ENCODE measurements at regions not wholly inside any gene's neighbourhood (a gene's known extent, or its start where the extent isn't known, plus 50 kb on each side); places are given as distances from the start of the nearest gene placed in this dataset.
A peak's percentile ranks its signal among the peaks of the same experiment; 100 is the strongest.

DNA sequence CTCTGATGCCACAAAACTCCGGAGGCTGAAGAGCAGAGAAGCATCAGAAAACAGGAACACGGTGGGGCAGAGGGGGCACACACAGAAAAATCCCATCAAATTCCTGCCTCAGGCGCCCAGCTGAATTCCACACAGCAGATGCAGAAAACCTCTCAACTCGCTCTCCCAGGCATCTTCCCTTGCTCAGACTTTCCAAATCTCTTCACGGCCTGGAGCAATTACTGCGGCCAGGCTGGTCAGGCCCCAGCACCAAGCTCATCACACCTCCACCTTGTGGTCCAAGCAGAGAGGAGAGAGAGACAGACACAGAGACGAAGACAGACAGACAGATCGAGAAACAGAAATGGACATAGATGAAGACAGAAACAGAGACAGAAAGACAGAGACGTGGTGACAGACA, 89.0 kb downstream of the NCOR2 start:
- ChIA-PET CTCF (no interaction called here), RAD21 (ENCODE audit: low non-redundant PET in 1 of 2, low total read pairs in 2 of 2, uncharacterized antibody in 2 of 2, unreplicated experiment in 2 of 2) (no interaction called here), POLR2A (interaction anchor here (0.6 kb wide), 1 partner anchor 296 kb away, joined by 3 read pairs; no protein-coding TSS in a partner anchor)
- TF ChIP-seq, protein P1, sequence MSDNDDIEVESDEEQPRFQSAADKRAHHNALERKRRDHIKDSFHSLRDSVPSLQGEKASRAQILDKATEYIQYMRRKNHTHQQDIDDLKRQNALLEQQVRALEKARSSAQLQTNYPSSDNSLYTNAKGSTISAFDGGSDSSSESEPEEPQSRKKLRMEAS (IDR thresholded peaks at IDR 0.05): no peak
- TF ChIP-seq ZFX (IDR thresholded peaks at IDR 0.05): no peak
- no peak for TF ChIP-seq SIN3A (IDR thresholded peaks at IDR 0.05; ENCODE audit: low read depth)
- TF ChIP-seq JUND (IDR thresholded peaks at IDR 0.05): no peak
- no peak for TF ChIP-seq FOSL1 (IDR thresholded peaks at IDR 0.05; ENCODE audit: low read depth)
- TF ChIP-seq EZH2phosphoT487 (IDR thresholded peaks at IDR 0.05; ENCODE audit: borderline replicate concordance): no peak
- TF ChIP-seq, protein P2, sequence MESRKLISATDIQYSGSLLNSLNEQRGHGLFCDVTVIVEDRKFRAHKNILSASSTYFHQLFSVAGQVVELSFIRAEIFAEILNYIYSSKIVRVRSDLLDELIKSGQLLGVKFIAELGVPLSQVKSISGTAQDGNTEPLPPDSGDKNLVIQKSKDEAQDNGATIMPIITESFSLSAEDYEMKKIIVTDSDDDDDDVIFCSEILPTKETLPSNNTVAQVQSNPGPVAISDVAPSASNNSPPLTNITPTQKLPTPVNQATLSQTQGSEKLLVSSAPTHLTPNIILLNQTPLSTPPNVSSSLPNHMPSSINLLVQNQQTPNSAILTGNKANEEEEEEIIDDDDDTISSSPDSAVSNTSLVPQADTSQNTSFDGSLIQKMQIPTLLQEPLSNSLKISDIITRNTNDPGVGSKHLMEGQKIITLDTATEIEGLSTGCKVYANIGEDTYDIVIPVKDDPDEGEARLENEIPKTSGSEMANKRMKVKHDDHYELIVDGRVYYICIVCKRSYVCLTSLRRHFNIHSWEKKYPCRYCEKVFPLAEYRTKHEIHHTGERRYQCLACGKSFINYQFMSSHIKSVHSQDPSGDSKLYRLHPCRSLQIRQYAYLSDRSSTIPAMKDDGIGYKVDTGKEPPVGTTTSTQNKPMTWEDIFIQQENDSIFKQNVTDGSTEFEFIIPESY (IDR thresholded peaks at IDR 0.05; ENCODE audit: extremely low read depth, insufficient replicate concordance, low read length): no peak
- no peak for TF ChIP-seq POLR2AphosphoS5 (IDR thresholded peaks at IDR 0.05; ENCODE audit: low read depth, low read length)
- TF ChIP-seq RAD21 (IDR thresholded peaks at IDR 0.05; ENCODE audit: low read depth): no peak
- TF ChIP-seq EZH2 (IDR thresholded peaks at IDR 0.05): no peak
- no peak for TF ChIP-seq ZNF274 (IDR thresholded peaks at IDR 0.05; ENCODE audit: low read depth, low read length)
- TF ChIP-seq, protein P3, sequence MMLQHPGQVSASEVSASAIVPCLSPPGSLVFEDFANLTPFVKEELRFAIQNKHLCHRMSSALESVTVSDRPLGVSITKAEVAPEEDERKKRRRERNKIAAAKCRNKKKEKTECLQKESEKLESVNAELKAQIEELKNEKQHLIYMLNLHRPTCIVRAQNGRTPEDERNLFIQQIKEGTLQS (IDR thresholded peaks at IDR 0.05): no peak
- TF ChIP-seq ELF1 (IDR thresholded peaks at IDR 0.05; ENCODE audit: borderline replicate concordance, low read depth): no peak
- no peak for TF ChIP-seq TCF7L2 (IDR thresholded peaks at IDR 0.05; ENCODE audit: borderline replicate concordance, extremely low read depth, insufficient read depth, insufficient read length)
- TF ChIP-seq, protein P4, sequence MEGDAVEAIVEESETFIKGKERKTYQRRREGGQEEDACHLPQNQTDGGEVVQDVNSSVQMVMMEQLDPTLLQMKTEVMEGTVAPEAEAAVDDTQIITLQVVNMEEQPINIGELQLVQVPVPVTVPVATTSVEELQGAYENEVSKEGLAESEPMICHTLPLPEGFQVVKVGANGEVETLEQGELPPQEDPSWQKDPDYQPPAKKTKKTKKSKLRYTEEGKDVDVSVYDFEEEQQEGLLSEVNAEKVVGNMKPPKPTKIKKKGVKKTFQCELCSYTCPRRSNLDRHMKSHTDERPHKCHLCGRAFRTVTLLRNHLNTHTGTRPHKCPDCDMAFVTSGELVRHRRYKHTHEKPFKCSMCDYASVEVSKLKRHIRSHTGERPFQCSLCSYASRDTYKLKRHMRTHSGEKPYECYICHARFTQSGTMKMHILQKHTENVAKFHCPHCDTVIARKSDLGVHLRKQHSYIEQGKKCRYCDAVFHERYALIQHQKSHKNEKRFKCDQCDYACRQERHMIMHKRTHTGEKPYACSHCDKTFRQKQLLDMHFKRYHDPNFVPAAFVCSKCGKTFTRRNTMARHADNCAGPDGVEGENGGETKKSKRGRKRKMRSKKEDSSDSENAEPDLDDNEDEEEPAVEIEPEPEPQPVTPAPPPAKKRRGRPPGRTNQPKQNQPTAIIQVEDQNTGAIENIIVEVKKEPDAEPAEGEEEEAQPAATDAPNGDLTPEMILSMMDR (IDR thresholded peaks at IDR 0.05 in 2 of 3, conservative IDR thresholded peaks at IDR 0.05 in 1 of 3; ENCODE audit: borderline replicate concordance in 1 of 3, insufficient read depth in 1 of 3, low read depth in 2 of 3, low read length in 2 of 3): no peak
- TF ChIP-seq, protein P5, sequence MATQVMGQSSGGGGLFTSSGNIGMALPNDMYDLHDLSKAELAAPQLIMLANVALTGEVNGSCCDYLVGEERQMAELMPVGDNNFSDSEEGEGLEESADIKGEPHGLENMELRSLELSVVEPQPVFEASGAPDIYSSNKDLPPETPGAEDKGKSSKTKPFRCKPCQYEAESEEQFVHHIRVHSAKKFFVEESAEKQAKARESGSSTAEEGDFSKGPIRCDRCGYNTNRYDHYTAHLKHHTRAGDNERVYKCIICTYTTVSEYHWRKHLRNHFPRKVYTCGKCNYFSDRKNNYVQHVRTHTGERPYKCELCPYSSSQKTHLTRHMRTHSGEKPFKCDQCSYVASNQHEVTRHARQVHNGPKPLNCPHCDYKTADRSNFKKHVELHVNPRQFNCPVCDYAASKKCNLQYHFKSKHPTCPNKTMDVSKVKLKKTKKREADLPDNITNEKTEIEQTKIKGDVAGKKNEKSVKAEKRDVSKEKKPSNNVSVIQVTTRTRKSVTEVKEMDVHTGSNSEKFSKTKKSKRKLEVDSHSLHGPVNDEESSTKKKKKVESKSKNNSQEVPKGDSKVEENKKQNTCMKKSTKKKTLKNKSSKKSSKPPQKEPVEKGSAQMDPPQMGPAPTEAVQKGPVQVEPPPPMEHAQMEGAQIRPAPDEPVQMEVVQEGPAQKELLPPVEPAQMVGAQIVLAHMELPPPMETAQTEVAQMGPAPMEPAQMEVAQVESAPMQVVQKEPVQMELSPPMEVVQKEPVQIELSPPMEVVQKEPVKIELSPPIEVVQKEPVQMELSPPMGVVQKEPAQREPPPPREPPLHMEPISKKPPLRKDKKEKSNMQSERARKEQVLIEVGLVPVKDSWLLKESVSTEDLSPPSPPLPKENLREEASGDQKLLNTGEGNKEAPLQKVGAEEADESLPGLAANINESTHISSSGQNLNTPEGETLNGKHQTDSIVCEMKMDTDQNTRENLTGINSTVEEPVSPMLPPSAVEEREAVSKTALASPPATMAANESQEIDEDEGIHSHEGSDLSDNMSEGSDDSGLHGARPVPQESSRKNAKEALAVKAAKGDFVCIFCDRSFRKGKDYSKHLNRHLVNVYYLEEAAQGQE (IDR thresholded peaks at IDR 0.05; ENCODE audit: low read depth): no peak
- no peak for TF ChIP-seq SRF (IDR thresholded peaks at IDR 0.05; ENCODE audit: low read depth)
- TF ChIP-seq CBX3 (IDR thresholded peaks at IDR 0.05; ENCODE audit: low read depth): no peak
- TF ChIP-seq CEBPB (IDR thresholded peaks at IDR 0.05; ENCODE audit: low read depth): no peak
- Histone ChIP-seq H3K36me3 (ENCODE audit: control insufficient read depth in 1 of 2, insufficient read depth in 2 of 2, low read length in 2 of 2) (peaks cover 2 to 24% of the 10 kb centered on the region in 2 experiments; a peak in 2 of 4 replicates), H3K4me2 (ENCODE audit: low read length) (no peak overlapping the region), H3K27ac (ENCODE audit: low read depth, low read length) (no peak overlapping the region), H2AFZ (ENCODE audit: low read depth, low read length, poor library complexity, severe bottlenecking) (no peak overlapping the region), H4K20me1 (ENCODE audit: insufficient read depth) (no peaks in the 10 kb centered on the region), H3K9me2 (ENCODE audit: insufficient read depth) (no peaks in the 10 kb centered on the region), H3K79me2 (ENCODE audit: insufficient read depth, low read length) (peaks cover 4% of the 10 kb centered on the region; the same call in 1 of the 2 replicates), H3K9me3 (ENCODE audit: control insufficient read depth in 1 of 2, insufficient read depth in 1 of 2, low read depth in 1 of 2, low read length in 2 of 2) (peaks cover 0 to 5% of the 10 kb centered on the region in 2 experiments; a peak in 1 of 4 replicates), H3K9ac (ENCODE audit: low read length) (no peak overlapping the region), H3K4me1 (ENCODE audit: control insufficient read depth in 1 of 2, insufficient read depth in 2 of 2, low read length in 2 of 2) (peaks cover 0 to 6% of the 10 kb centered on the region in 2 experiments; a peak in 1 of 4 replicates), H3K4me3 (replicated peaks in 1 of 2; ENCODE audit: low read depth in 1 of 2, low read length in 2 of 2) (no peak overlapping the region), H3K27me3 (ENCODE audit: insufficient read depth, low read length) (no peaks in the 10 kb centered on the region)
- intact Hi-C loops (cut with micrococcal nuclease): no loop called here
- DNase-seq (ENCODE audit: low read depth, low spot score) (no peak), ATAC-seq (no peak)
- TSS peak; percentile 25 for BruUV-seq (replicated peaks)
